Smooth muscle cell (in vitro differentiated cells): ENCODE measurements at regions not wholly inside any gene's neighbourhood (a gene's known extent, or its start where the extent isn't known, plus 50 kb on each side); places are given as distances from the start of the nearest gene placed in this dataset.
A peak's percentile ranks its signal among the peaks of the same experiment; 100 is the strongest.

Experiments used
- DNase-seq: peaks from one replicate; lab custom pipeline; 2025; ENCODE audit not compliant: unreplicated experiment; lab: John Stamatoyannopoulos, UW
- H2AFZ ChIP-seq: fragments of 200-600 bp; sonication (generic); 2 replicates; pipeline ENCODE4 v1.6.0; 2016; ENCODE audit warnings: antibody characterized with exemption, low read depth, mild to moderate bottlenecking
- H3F3A ChIP-seq: fragments of 200-600 bp; sonication (generic); 2 replicates; pipeline ENCODE4 v1.6.0; 2017; ENCODE audit warnings: antibody characterized with exemption, low read depth
- H3K27ac ChIP-seq: fragments of 200-600 bp; sonication (generic); 2 replicates; pipeline ENCODE4 v1.5.1; 2016; ENCODE audit warnings: low read depth, mild to moderate bottlenecking
- H3K27me3 ChIP-seq: fragments of 200-600 bp; sonication (generic); 2 replicates; pipeline ENCODE4 v1.6.1; 2016; ENCODE audit warnings: low read depth, mild to moderate bottlenecking
- H3K36me3 ChIP-seq: fragments of 200-600 bp; sonication (generic); 2 replicates; pipeline ENCODE4 v1.5.1; 2016; ENCODE audit warnings: low read depth
- H3K4me1 ChIP-seq: fragments of 200-600 bp; sonication (generic); 2 replicates; pipeline ENCODE4 v1.5.1; 2016; ENCODE audit warnings: low read depth
- H3K4me2 ChIP-seq: fragments of 200-600 bp; sonication (generic); 2 replicates; pipeline ENCODE4 v1.6.0; 2016; ENCODE audit warnings: mild to moderate bottlenecking
- H3K4me3 ChIP-seq: fragments of 200-600 bp; sonication (generic); 2 replicates; pipeline ENCODE4 v1.5.1; 2016; ENCODE audit warnings: mild to moderate bottlenecking
- H3K79me2 ChIP-seq: fragments of 200-600 bp; sonication (generic); 2 replicates; pipeline ENCODE4 v1.6.0; 2016; ENCODE audit warnings: low read depth, mild to moderate bottlenecking
- H3K9ac ChIP-seq: fragments of 200-600 bp; sonication (generic); 2 replicates; pipeline ENCODE4 v1.6.0; 2016; ENCODE audit warnings: low read depth
- H3K9me3 ChIP-seq: fragments of 200-600 bp; sonication (generic); replicated peaks from 2 replicates; pipeline ENCODE4 v1.5.1; 2016; ENCODE audit warnings: low read depth
- H4K20me1 ChIP-seq: fragments of 200-600 bp; sonication (generic); 2 replicates; pipeline ENCODE4 v1.6.0; 2016; ENCODE audit warnings: low read depth
- WGBS: methylation state at CpG from one replicate; pipeline ENCODE4 v1.1.7; 2016; ENCODE audit warnings: low lambda C conversion rate; 5-methylcytosine and 5-hydroxymethylcytosine counted together
- TF ChIP-seq, protein P1 (sequence below): fragments of 200-600 bp; sonication (generic); IDR thresholded peaks from 2 replicates; pipeline ENCODE4 v1.5.1; 2017; ENCODE audit warnings: borderline replicate concordance, mild to moderate bottlenecking, antibody characterized with exemption; ENCODE audit not compliant: insufficient read depth, poor library complexity, severe bottlenecking

- H3F3A ChIP-seq = peaks cover 13% of the 10 kb centered on the region
- H3K79me2 ChIP-seq = no peaks in the 10 kb centered on the region
- no peaks in the 10 kb centered on the region for H3K9me3 ChIP-seq
- H3K4me2 ChIP-seq = peak overlapping the region; percentile 41
- H4K20me1 ChIP-seq = no peaks in the 10 kb centered on the region
- no peak overlapping the region for H3K4me3 ChIP-seq
- TF ChIP-seq, protein P1, sequence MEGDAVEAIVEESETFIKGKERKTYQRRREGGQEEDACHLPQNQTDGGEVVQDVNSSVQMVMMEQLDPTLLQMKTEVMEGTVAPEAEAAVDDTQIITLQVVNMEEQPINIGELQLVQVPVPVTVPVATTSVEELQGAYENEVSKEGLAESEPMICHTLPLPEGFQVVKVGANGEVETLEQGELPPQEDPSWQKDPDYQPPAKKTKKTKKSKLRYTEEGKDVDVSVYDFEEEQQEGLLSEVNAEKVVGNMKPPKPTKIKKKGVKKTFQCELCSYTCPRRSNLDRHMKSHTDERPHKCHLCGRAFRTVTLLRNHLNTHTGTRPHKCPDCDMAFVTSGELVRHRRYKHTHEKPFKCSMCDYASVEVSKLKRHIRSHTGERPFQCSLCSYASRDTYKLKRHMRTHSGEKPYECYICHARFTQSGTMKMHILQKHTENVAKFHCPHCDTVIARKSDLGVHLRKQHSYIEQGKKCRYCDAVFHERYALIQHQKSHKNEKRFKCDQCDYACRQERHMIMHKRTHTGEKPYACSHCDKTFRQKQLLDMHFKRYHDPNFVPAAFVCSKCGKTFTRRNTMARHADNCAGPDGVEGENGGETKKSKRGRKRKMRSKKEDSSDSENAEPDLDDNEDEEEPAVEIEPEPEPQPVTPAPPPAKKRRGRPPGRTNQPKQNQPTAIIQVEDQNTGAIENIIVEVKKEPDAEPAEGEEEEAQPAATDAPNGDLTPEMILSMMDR = no peak
- DNase-seq = no peak
- peak overlapping the region; percentile 99 for H3K27ac ChIP-seq
- H2AFZ ChIP-seq = no peak overlapping the region
- H3K4me1 ChIP-seq = peaks cover 31% of the 10 kb centered on the region
- peak overlapping the region; percentile 81 for H3K9ac ChIP-seq
- H3K27me3 ChIP-seq = no peaks in the 10 kb centered on the region
- 46% methylated on average over 2 of the region's 2 CpGs for WGBS
- no peaks in the 10 kb centered on the region for H3K36me3 ChIP-seq
These were observed 105.6 kb upstream of the FRMD6 start for GRCh38 chr14:51546099-51546498.

DNA sequence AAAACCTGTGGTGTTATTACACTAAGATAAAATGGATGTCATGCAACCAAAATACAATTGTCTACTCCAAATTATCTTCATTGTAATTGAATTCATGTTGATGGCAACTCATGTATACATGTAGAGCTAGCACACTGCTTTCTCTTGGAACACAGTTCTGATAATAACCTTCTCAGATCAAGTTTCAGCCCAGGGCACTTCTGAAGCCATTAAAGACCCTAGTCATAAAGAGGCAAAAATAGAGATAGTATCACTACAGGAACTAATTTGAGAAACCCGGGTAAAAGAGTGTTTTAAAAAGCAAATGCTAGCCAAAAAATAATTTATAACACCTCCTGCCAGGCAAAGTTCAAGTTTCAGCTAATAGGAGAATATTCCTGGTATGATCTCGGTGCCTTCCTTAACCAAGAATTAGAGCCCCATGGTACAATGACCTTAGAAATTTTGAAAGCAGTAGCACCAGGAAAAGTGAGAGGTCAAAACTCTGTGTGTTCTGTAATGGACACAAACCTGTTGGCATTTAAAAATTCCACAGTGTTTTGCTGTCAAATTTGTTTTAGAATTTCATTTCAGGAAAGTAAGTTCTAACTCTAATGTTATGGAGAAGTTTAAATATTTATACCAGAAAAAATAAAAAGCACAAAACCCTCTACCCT lies 105.0 kb upstream of the FRMD6 start:
- 49% methylated on average over 2 of the region's 2 CpGs for WGBS
- no peak for DNase-seq
- Histone ChIP-seq H4K20me1 (no peaks in the 10 kb centered on the region), H3K4me2 (peak overlapping the region; percentile 41), H2AFZ (no peak overlapping the region), H3K36me3 (no peaks in the 10 kb centered on the region), H3K9ac (peak overlapping the region; percentile 81), H3K27ac (peak overlapping the region; percentile 99), H3K4me3 (no peak overlapping the region), H3K79me2 (no peaks in the 10 kb centered on the region), H3F3A (peaks cover 13% of the 10 kb centered on the region), H3K9me3 (no peaks in the 10 kb centered on the region), H3K27me3 (no peaks in the 10 kb centered on the region), H3K4me1 (peaks cover 31% of the 10 kb centered on the region)
- TF ChIP-seq, protein P1 = no peak

- peaks cover 31% of the 10 kb centered on the region for H3K4me1 ChIP-seq
- H4K20me1 ChIP-seq = no peaks in the 10 kb centered on the region
- TF ChIP-seq, protein P1 = no peak
- DNase-seq = no peak
- H3K4me2 ChIP-seq = peak overlapping the region; percentile 62
- no peak overlapping the region for H2AFZ ChIP-seq
- H3K36me3 ChIP-seq = no peaks in the 10 kb centered on the region
- peaks cover 13% of the 10 kb centered on the region for H3F3A ChIP-seq
- H3K79me2 ChIP-seq = no peaks in the 10 kb centered on the region
- H3K27me3 ChIP-seq = no peaks in the 10 kb centered on the region
- no peaks in the 10 kb centered on the region for H3K9me3 ChIP-seq
- peak overlapping the region; percentile 99 for H3K27ac ChIP-seq
- no peak overlapping the region for H3K4me3 ChIP-seq
- peak overlapping the region; percentile 86 for H3K9ac ChIP-seq
- WGBS = 2% methylated on average over 3 of the region's 3 CpGs
These were observed 104.5 kb upstream of the FRMD6 start for GRCh38 chr14:51547260-51547659.

- Histone ChIP-seq H3K9me3 (no peaks in the 10 kb centered on the region), H2AFZ (no peak overlapping the region), H3K36me3 (no peaks in the 10 kb centered on the region), H3K27me3 (no peaks in the 10 kb centered on the region), H3K4me2 (peak overlapping the region; percentile 62), H3K4me1 (peaks cover 31% of the 10 kb centered on the region), H4K20me1 (no peaks in the 10 kb centered on the region), H3K79me2 (no peaks in the 10 kb centered on the region), H3K9ac (peak overlapping the region; percentile 86), H3K27ac (peak overlapping the region; percentile 99), H3K4me3 (no peak overlapping the region), H3F3A (peaks cover 13% of the 10 kb centered on the region)
- no peak for DNase-seq
- WGBS = 89% methylated on average over 2 of the region's 2 CpGs
- TF ChIP-seq, protein P1 = no peak
These were observed 104.0 kb upstream of the FRMD6 start for GRCh38 chr14:51547701-51548100.
